Activated naive CD4-positive, alpha-beta T cell treated with anti-CD3 and anti-CD28 coated beads for 36 hours (primary cell): ENCODE measurements at regions not wholly inside any gene's neighbourhood (a gene's known extent, or its start where the extent isn't known, plus 50 kb on each side); places are given as distances from the start of the nearest gene placed in this dataset.

Source experiments
- CTCF ChIA-PET: fragments of 350-600 bp; sonication (Branson Sonifier 250); formaldehyde crosslinking; loops from one replicate; lab custom pipeline; 2021; ENCODE audit warnings: antibody characterized with exemption; lab: Charles Lee
- DNase-seq: peaks from one replicate; pipeline ENCODE4 v3.0.0-alpha.2; 2020
- H3K27ac Mint-ChIP-seq: one replicate; pipeline ENCODE4 v1.8.0; 2021; ENCODE audit warnings: mild to moderate bottlenecking, mixed read lengths
- H3K27me3 Mint-ChIP-seq: one replicate; pipeline ENCODE4 v1.8.0; 2021; ENCODE audit warnings: low read depth, mixed read lengths
- H3K36me3 Mint-ChIP-seq: one replicate; pipeline ENCODE4 v1.8.0; 2021; ENCODE audit warnings: low read depth, mixed read lengths
- H3K4me1 Mint-ChIP-seq: one replicate; pipeline ENCODE4 v1.8.0; 2021; ENCODE audit warnings: low read depth, mixed read lengths
- H3K4me3 Mint-ChIP-seq: one replicate; pipeline ENCODE4 v1.8.0; 2021; ENCODE audit warnings: mild to moderate bottlenecking, moderate library complexity, mixed read lengths
- H3K9me3 Mint-ChIP-seq: one replicate; pipeline ENCODE4 v1.8.0; 2021; ENCODE audit warnings: mixed read lengths
- intact Hi-C: fragments of 100-400 bp; cut with micrococcal nuclease; formaldehyde crosslinking; loops from one replicate; pipeline ENCODE4 v1.15.1; 2023

- no peak for DNase-seq
- Mint-ChIP-seq H3K4me3 (no peak overlapping the region), H3K4me1 (peaks cover 40% of the 10 kb centered on the region), H3K36me3 (no peaks in the 10 kb centered on the region), H3K9me3 (no peaks in the 10 kb centered on the region), H3K27me3 (peaks cover 5% of the 10 kb centered on the region), H3K27ac (no peak overlapping the region)
- intact Hi-C loops: loop anchor here (5.0 kb wide), 1 partner anchor 103 kb away; the partner anchor contains the start of gene FOXP4
- CTCF ChIA-PET: interaction anchor here (0.6 to 4.3 kb wide), 7 partner anchors 11 to 148 kb away, joined by 3 to 26 read pairs (median 4); no protein-coding TSS in a partner anchor
These were observed 102.3 kb upstream of the FOXP4 start for GRCh38 chr6:41443616-41444525.

- H3K27me3 Mint-ChIP-seq: peaks cover 5% of the 10 kb centered on the region
- H3K27ac Mint-ChIP-seq: no peak overlapping the region
- intact Hi-C loops: no loop called here
- no peak for DNase-seq
- H3K4me3 Mint-ChIP-seq: no peak overlapping the region
- no peaks in the 10 kb centered on the region for H3K36me3 Mint-ChIP-seq
- CTCF ChIA-PET: interaction anchor here (1.4 to 4.3 kb wide), 2 partner anchors 14 to 20 kb away, joined by 5 to 26 read pairs; no protein-coding TSS in a partner anchor
- H3K9me3 Mint-ChIP-seq: no peaks in the 10 kb centered on the region
- H3K4me1 Mint-ChIP-seq: peaks cover 26% of the 10 kb centered on the region
These were observed 100.9 kb upstream of the FOXP4 start for GRCh38 chr6:41445261-41445660.

GRCh38 chr6:41446132-41446531 lies 100.0 kb upstream of the FOXP4 start:
- Mint-ChIP-seq H3K27me3 (peaks cover 5% of the 10 kb centered on the region), H3K4me1 (peaks cover 17% of the 10 kb centered on the region), H3K4me3 (no peak overlapping the region), H3K36me3 (no peaks in the 10 kb centered on the region), H3K9me3 (no peaks in the 10 kb centered on the region), H3K27ac (no peak overlapping the region)
- DNase-seq: no peak
- intact Hi-C loops: no loop called here
- CTCF ChIA-PET: interaction anchor here (4.3 kb wide), 1 partner anchor 21 kb away, joined by 26 read pairs; no protein-coding TSS in a partner anchor

GRCh38 chr6:41446907-41447545 lies 99.2 kb upstream of the FOXP4 start:
- no peak overlapping the region for H3K27ac Mint-ChIP-seq
- DNase-seq: no peak
- H3K4me1 Mint-ChIP-seq: peaks cover 8% of the 10 kb centered on the region
- H3K36me3 Mint-ChIP-seq: no peaks in the 10 kb centered on the region
- peaks cover 5% of the 10 kb centered on the region for H3K27me3 Mint-ChIP-seq
- H3K9me3 Mint-ChIP-seq: no peaks in the 10 kb centered on the region
- intact Hi-C loops: no loop called here
- H3K4me3 Mint-ChIP-seq: no peak overlapping the region
- CTCF ChIA-PET: interaction anchor here (0.9 to 2.6 kb wide), 2 partner anchors 15 to 145 kb away, joined by 3 to 11 read pairs; no protein-coding TSS in a partner anchor

GRCh38 chr6:41448256-41448655 lies 97.9 kb upstream of the FOXP4 start:
- Mint-ChIP-seq H3K36me3 (no peaks in the 10 kb centered on the region), H3K27ac (no peak overlapping the region), H3K4me3 (no peak overlapping the region), H3K27me3 (peaks cover 3% of the 10 kb centered on the region), H3K9me3 (no peaks in the 10 kb centered on the region), H3K4me1 (no peaks in the 10 kb centered on the region)
- CTCF ChIA-PET: interaction anchor here (0.9 to 2.6 kb wide), 3 partner anchors 14 to 232 kb away, joined by 3 to 11 read pairs (median 3); no protein-coding TSS in a partner anchor
- intact Hi-C loops: no loop called here
- no peak for DNase-seq

GRCh38 chr6:41449399-41450245 lies 96.6 kb upstream of the FOXP4 start:
- Mint-ChIP-seq H3K27me3 (no peaks in the 10 kb centered on the region), H3K4me3 (no peak overlapping the region), H3K27ac (no peak overlapping the region), H3K36me3 (no peaks in the 10 kb centered on the region), H3K9me3 (no peaks in the 10 kb centered on the region), H3K4me1 (no peaks in the 10 kb centered on the region)
- DNase-seq: no peak
- CTCF ChIA-PET: interaction anchor here (2.6 kb wide), 1 partner anchor 143 kb away, joined by 11 read pairs; no protein-coding TSS in a partner anchor
- intact Hi-C loops: no loop called here

GRCh38 chr6:41450581-41450980 lies 95.6 kb upstream of the FOXP4 start:
- Mint-ChIP-seq H3K27me3 (no peaks in the 10 kb centered on the region), H3K4me1 (no peaks in the 10 kb centered on the region), H3K9me3 (no peaks in the 10 kb centered on the region), H3K27ac (no peak overlapping the region), H3K4me3 (no peak overlapping the region), H3K36me3 (no peaks in the 10 kb centered on the region)
- intact Hi-C loops: no loop called here
- CTCF ChIA-PET: no interaction called here
- DNase-seq: no peak

- Mint-ChIP-seq H3K27ac (no peak overlapping the region), H3K36me3 (no peaks in the 10 kb centered on the region)
- CTCF ChIA-PET: no interaction called here
These were observed 95.1 kb upstream of the FOXP4 start for GRCh38 chr6:41451039-41451438.

GRCh38 chr6:41451515-41452163 lies 94.5 kb upstream of the FOXP4 start:
- no peak overlapping the region for H3K4me3 Mint-ChIP-seq
- DNase-seq: no peak
- H3K27ac Mint-ChIP-seq: no peak overlapping the region
- H3K4me1 Mint-ChIP-seq: no peaks in the 10 kb centered on the region
- intact Hi-C loops: no loop called here
- CTCF ChIA-PET: interaction anchor here (0.6 to 1.2 kb wide), 2 partner anchors 25 to 28 kb away, joined by 4 to 6 read pairs; no protein-coding TSS in a partner anchor
- H3K36me3 Mint-ChIP-seq: no peaks in the 10 kb centered on the region
- H3K9me3 Mint-ChIP-seq: no peaks in the 10 kb centered on the region
- H3K27me3 Mint-ChIP-seq: no peaks in the 10 kb centered on the region

More at GRCh38 chr6:41451039-41451438, 95.1 kb upstream of the FOXP4 start:
- no peaks in the 10 kb centered on the region for H3K9me3 Mint-ChIP-seq
- no peak for DNase-seq
- H3K27me3 Mint-ChIP-seq: no peaks in the 10 kb centered on the region
- no peaks in the 10 kb centered on the region for H3K4me1 Mint-ChIP-seq
- intact Hi-C loops: no loop called here
- no peak overlapping the region for H3K4me3 Mint-ChIP-seq

GRCh38 chr6:41452763-41453162 lies 93.4 kb upstream of the FOXP4 start:
- H3K4me1 Mint-ChIP-seq: no peaks in the 10 kb centered on the region
- DNase-seq: no peak
- intact Hi-C loops: no loop called here
- H3K27ac Mint-ChIP-seq: no peak overlapping the region
- no peak overlapping the region for H3K4me3 Mint-ChIP-seq
- H3K27me3 Mint-ChIP-seq: no peaks in the 10 kb centered on the region
- CTCF ChIA-PET: interaction anchor here (1.2 kb wide), 1 partner anchor 27 kb away, joined by 6 read pairs; no protein-coding TSS in a partner anchor
- H3K9me3 Mint-ChIP-seq: no peaks in the 10 kb centered on the region
- H3K36me3 Mint-ChIP-seq: no peaks in the 10 kb centered on the region

GRCh38 chr6:41453244-41453643 lies 92.9 kb upstream of the FOXP4 start:
- Mint-ChIP-seq H3K36me3 (no peaks in the 10 kb centered on the region), H3K9me3 (no peaks in the 10 kb centered on the region), H3K27ac (no peak overlapping the region), H3K4me1 (no peaks in the 10 kb centered on the region), H3K27me3 (no peaks in the 10 kb centered on the region), H3K4me3 (no peak overlapping the region)
- CTCF ChIA-PET: no interaction called here
- intact Hi-C loops: no loop called here
- no peak for DNase-seq
